ENCODE measurements at regions not wholly inside any gene's neighbourhood (a gene's known extent, or its start where the extent isn't known, plus 50 kb on each side); places are given as distances from the start of the nearest gene placed in this dataset.
A peak's percentile ranks its signal among the peaks of the same experiment; 100 is the strongest.

DNA sequence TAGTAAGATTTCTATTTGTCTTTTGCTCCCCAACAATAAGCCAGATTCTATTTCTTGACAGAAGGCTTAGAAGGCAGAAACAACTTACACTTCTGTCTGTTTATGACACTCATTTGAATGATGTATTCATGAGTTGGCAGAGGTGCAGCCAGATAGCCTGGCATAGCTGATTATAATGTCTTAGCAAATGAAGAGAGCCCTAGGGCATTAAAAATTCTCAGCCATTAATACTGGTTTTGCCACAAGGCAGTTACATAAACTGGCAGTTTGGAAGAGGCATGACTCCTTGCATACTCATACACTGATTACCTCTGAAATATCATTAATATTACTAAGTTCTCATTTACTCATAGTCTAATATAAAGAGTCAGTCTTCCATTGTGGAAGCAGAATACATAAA lies 728.5 kb upstream of the NDST4 start:
- DNase-seq (ENCODE audit: low spot score) = no peak

GRCh38 chr4:115834441-115834840 lies 721.0 kb upstream of the NDST4 start:
- peak; percentile 33 for DNase-seq (ENCODE audit: low spot score)

- DNase-seq (ENCODE audit: low spot score) = no peak
These were observed 711.2 kb upstream of the NDST4 start for GRCh38 chr4:115824630-115825029.

DNA sequence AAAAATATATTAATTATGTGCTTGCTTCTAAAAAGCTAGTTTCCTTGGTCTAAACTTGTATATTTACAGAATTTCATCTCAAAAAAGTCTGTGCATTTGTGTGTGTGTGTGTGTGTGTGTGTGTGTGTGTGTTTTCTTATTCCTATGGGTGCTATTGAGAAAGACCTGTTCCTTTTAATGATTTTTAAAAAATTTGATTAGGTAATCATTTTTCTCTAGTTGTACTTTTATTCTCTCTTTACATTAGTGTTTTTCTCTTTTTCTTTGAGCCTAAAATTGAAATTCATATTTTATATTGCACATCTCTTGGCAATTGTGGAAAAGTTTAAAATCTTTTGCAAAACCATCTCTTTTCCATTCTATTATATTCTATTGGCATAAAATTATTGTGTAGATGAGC lies 690.4 kb upstream of the NDST4 start:
- DNase-seq (ENCODE audit: low spot score) = no peak

DNA sequence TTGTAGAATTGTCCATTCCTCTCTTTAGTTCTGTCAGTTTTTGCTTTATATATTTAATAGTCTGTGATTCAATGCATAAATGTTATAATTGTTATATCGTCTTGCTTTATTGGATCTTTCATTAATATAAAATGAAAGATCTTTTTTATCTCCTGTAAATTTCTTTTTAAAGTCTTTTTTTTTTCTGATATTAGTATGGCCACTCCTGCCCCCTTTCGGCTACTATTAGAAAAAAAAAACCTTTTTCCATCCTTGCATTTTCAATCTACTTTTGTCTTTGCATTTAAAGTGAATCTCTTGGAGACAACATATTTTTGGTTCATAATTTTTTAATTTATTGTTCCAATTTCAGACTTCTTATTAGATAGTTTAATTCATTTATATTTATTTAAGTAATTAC lies 677.4 kb upstream of the NDST4 start:
- no peak for DNase-seq (ENCODE audit: low spot score)

GRCh38 chr4:115781528-115782146 lies 668.2 kb upstream of the NDST4 start:
- no peak for DNase-seq (ENCODE audit: low spot score)

DNA sequence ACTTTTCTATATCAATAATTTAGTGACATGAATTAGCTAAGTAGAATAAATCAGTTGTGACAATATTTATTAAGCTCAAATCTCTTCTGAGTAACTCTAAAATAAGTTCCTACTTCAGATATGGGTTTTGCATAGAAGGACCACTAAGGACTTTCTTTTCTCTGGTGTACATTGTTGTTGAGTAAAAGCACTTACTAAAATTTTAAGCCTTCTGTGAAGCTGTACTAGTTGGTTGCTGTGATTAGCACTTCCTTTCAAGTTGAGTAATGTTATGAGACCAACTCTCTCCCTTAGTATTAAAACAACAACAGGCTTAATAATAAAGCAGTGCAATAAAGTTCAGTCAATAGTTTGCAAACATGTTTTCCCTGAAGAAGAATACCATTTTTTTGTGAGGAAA lies 667.4 kb upstream of the NDST4 start:
- no peak for DNase-seq (ENCODE audit: low spot score)

GRCh38 chr4:115780268-115780667 lies 666.8 kb upstream of the NDST4 start:
- no peak for DNase-seq (ENCODE audit: low spot score)

GRCh38 chr4:115770046-115770543 lies 656.7 kb upstream of the NDST4 start:
- DNase-seq (ENCODE audit: low spot score) = no peak

- DNase-seq (ENCODE audit: low spot score) = no peak
These were observed 656.0 kb upstream of the NDST4 start for GRCh38 chr4:115769396-115769795.

- DNase-seq (ENCODE audit: low spot score) = no peak
These were observed 649.6 kb upstream of the NDST4 start for GRCh38 chr4:115763051-115763450.

DNA sequence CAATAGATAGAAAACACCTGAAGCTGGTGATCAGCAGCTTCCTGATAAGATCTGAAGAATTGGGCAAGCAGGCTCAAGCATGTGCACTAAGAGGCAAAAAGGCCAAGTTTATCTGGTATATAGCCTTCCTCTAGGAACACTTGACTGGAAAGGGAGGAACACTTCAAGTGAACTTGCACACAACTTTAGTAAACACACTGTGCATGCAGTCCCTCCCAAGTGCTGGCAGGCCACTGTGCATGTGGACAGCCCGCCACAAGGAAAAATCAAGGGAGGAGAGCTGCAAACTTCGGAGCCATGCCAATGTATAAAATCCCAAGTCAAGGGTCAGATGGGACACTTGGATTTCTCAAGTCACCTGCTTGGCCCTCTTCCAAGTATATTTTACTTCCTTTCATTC lies 645.8 kb upstream of the NDST4 start:
- no peak for DNase-seq (ENCODE audit: low spot score)

- DNase-seq (ENCODE audit: low spot score) = no peak
These were observed 636.0 kb upstream of the NDST4 start for GRCh38 chr4:115749404-115749803.

- no peak for DNase-seq (ENCODE audit: low spot score)
These were observed 627.4 kb upstream of the NDST4 start for GRCh38 chr4:115740806-115741205.

- no peak for DNase-seq (ENCODE audit: low spot score)
These were observed 616.4 kb upstream of the NDST4 start for GRCh38 chr4:115729739-115730266.

DNA sequence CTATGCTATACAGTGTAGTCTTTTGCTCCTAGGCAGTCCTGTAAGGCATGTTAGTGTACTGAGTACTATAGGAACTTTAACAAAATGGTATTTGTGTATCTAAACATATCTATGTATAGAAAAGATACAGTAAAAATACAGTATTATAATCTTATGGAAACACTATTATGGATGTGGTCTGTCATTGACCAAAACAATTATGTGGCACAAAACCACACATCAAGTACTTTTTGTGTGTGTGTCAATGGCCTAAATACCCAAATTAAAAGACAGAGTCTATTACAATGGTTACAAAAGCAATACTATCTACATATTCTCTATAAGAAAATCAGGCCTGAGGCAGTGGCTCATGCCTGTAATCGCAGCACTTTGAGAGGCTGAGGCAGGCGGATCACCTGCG lies 610.2 kb upstream of the NDST4 start:
- no peak for DNase-seq (ENCODE audit: low spot score)

DNA sequence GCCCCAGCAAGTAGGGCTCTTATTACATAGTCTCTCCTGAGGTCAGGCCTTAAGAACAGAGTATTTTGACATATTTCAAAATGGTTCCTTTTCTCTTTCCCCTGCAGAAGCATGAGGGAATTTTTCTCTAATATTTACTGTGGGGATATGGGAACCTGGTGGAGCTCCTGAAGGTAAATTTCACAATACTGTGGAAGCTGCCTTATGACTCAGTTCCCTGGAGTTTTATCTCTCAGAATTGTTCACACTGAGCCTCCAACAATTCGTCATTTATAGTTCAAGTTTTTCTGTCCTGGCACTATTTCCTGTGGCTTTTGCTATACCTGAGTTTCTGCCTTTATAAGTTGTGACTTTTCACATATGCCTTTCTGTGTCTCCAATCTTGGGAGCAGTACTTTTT lies 607.2 kb upstream of the NDST4 start:
- DNase-seq (ENCODE audit: low spot score) = no peak

DNA sequence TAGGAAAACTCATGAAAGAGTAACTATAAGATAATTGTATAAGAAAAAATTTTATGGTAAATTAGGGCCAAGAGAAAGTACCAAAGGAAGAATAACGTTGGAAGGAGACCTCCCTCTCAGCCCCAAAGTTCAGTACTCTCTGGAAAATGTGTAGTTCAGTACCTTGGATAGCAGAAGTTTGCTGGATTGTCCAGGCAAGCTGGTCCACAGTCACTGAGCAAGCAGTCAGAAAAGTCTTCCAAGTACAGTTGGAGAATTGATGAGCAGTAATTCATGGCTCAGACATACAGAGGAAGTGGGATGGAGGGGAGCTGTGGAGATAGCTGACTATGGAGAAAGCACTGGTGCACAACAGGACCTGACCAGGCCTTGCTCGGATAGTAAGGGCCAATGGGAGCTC lies 598.2 kb upstream of the NDST4 start:
- DNase-seq (ENCODE audit: low spot score) = no peak

GRCh38 chr4:115688961-115689360 lies 575.5 kb upstream of the NDST4 start:
- no peak for DNase-seq (ENCODE audit: low spot score)

DNA sequence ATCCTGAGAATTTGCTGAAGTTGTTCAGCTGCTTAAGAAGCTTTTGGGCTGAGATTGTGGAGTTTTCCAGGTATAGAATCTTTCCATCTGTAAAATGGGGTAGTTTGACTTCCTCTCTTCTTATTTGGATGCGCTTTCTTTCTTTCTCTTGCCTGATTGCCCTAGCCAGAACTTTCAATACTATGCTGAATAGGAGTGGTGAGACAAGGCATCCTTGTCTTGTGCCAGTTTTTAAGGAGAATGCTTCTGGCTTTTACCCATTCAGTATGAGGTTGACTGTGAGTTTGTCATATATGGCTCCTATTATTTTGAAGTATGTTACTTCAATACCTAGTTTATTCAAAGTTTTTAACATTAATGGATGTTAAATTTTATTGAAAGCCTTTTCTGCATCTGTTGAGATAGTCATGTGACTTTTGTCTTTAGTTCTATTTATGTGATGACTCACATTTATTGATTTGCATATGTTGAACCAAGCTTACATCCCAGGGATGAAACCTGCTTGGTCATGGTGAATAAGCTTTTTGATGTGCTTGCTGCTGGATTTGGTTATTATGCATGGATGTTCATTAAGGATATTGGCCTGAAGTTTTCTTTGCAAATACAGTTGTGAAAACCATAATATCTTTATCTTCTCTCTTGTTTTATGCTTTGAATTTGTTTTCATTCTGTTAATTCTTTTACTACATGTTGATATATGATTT lies 573.8 kb upstream of the NDST4 start:
- no peak for DNase-seq (ENCODE audit: low spot score)

DNA sequence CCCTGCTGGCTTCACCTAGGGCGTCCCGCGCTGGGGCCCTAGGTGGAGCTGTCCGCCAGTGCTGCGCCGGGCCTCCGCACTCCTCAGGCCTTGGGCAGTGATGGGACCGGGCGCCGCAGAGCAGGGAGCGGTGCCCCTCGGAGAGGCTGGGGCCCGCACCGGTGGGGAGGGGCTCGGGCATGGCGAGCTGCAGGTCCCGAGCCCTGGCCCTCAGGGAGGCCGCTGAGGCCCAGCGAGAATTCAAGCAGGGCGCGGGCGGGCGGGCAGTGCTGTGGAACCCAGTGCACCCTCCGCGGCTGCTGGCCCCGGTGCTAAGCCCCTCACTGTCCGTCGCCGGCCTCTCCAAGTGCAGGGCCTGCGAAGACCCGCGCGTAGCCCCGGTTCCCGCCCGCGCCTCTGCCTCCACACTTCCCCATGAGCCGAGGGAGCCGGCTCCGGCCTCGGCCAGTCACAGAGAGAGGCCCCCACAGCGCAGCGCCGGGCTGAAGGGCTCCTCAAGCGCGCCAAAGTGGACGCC lies 565.1 kb upstream of the NDST4 start:
- DNase-seq (ENCODE audit: low spot score) = peak; percentile 64

DNA sequence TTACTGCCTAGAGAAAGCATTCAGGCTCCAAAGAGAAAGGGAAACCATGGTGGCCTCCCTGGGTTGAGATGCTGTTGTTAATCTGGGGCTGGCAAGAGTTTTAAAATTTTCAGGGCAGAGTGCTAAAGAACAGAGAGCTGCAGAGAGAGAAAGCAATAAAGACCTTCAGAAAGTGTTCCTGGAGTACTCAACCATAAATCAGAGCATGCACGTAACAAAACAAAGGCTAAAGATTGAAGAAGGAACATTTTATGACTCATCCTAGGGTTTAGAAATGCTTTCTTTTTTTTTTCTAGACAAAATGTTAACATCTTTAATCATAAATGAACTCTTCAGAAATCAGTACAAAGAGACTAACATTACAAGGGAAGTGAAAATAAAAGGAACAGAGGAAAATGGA lies 562.3 kb upstream of the NDST4 start:
- DNase-seq (ENCODE audit: low spot score) = no peak

GRCh38 chr4:115674485-115674884 lies 561.1 kb upstream of the NDST4 start:
- no peak for DNase-seq (ENCODE audit: low spot score)
